Ovary (tissue), 7 donors: ENCODE measurements at regions not wholly inside any gene's neighbourhood (a gene's known extent, or its start where the extent isn't known, plus 50 kb on each side); places are given as distances from the start of the nearest gene placed in this dataset.

Experiments used
- DNase-seq, 5 donors: peaks; one replicate each; pipeline ENCODE4 v3.0.0-alpha.2; 2019 to 2020
- H3K27ac ChIP-seq, 2 donors: fragments of 200-600 bp; one replicate each; pipeline versions ENCODE4 v1.5.1 to v1.8.0; 2019 to 2022
- H3K27me3 ChIP-seq: fragments of 200-600 bp; one replicate; pipeline ENCODE4 v1.8.0; 2022
- H3K36me3 ChIP-seq: fragments of 200-600 bp; sonication (generic); one replicate; pipeline ENCODE4 v1.5.1; 2019
- H3K4me1 ChIP-seq: one replicate; pipeline ENCODE4 v1.8.1; 2013; ENCODE audit warnings: mild to moderate bottlenecking, moderate library complexity; ENCODE audit not compliant: insufficient read depth
- H3K4me3 ChIP-seq: fragments of 200-600 bp; sonication (generic); one replicate; pipeline ENCODE4 v1.5.1; 2017
- H3K9me3 ChIP-seq, 2 donors: fragments of 200-600 bp in 1 of 2; sonication (generic) in 1 of 2; one replicate each; pipeline versions ENCODE4 v1.5.1 to v1.8.1; 2013 to 2019; ENCODE audit warnings: mild to moderate bottlenecking in 1 of 2, moderate library complexity in 1 of 2
- CTCF ChIP-seq, 3 donors: fragments of 450-650 bp in 2 of 3; fragments of 200-600 bp in 1 of 3; IDR thresholded peaks; one replicate each; pipeline versions ENCODE4 v1.5.1 to v1.8.0; 2016 to 2022; ENCODE audit warnings: antibody characterized with exemption in 3 of 3, mild to moderate bottlenecking in 1 of 3
- EP300 ChIP-seq: sonication (generic); formaldehyde crosslinking; IDR thresholded peaks from one replicate; pipeline ENCODE4 v1.6.1; 2017; ENCODE audit warnings: antibody characterized with exemption
- POLR2A ChIP-seq: fragments of 450-650 bp; IDR thresholded peaks from one replicate; pipeline ENCODE4 v1.6.1; 2017; ENCODE audit warnings: antibody characterized with exemption, mild to moderate bottlenecking, moderate library complexity
- WGBS, 3 donors: extraction: QIAGEN DNeasy Blood & Tissue Kit in 1 of 3; methylation state at CpG; one replicate each; pipeline versions ENCODE4 v1.1.5 to v1.1.7; 2013 to 2017; 5-methylcytosine and 5-hydroxymethylcytosine counted together
- intact Hi-C, 4 donors: fragments of 100-400 bp; cut with DNase I; formaldehyde crosslinking; loops; one replicate each; pipeline versions ENCODE4 v1.11.0 to v1.15.1; 2022 to 2023
- donor health status: DM: no; HTN: no; CAD: no; lungs with moderate emphysema.
- donor health status: DM: no; HTN: no; CAD: no.
- donor health status: Bipolar disorder and iron deficiency.
- donor health status: DM: no; HTN: no; CAD: no.
- donor health status: DM: yes; HTN: yes; CAD: no.

GRCh38 chr16:55046916-55047315 is 116.3 kb downstream of the IRX5 start:
- Histone ChIP-seq H3K9me3 (no peaks in the 10 kb centered on the region), H3K36me3 (no peaks in the 10 kb centered on the region), H3K4me1 (no peaks in the 10 kb centered on the region), H3K27ac (no peak overlapping the region), H3K27me3 (no peaks in the 10 kb centered on the region), H3K4me3 (no peak overlapping the region)
- TF ChIP-seq CTCF (IDR thresholded peaks at IDR 0.05) (no peak), POLR2A (no peak), EP300 (no peak)
- intact Hi-C loops, result no loop called here
- no peak for DNase-seq
- 45 to 47% (median 46%) methylated on average over 4 of the region's 4 CpGs for WGBS, 3 donors

- no peaks in the 10 kb centered on the region for H3K27me3 ChIP-seq
- TF ChIP-seq POLR2A (no peak), EP300 (no peak), CTCF (IDR thresholded peaks at IDR 0.05) (no peak)
- no peaks in the 10 kb centered on the region for H3K9me3 ChIP-seq
- intact Hi-C loops, result no loop called here
- no peak for DNase-seq
- H3K4me1 ChIP-seq, result no peaks in the 10 kb centered on the region
- H3K27ac ChIP-seq, result no peak overlapping the region
- no peaks in the 10 kb centered on the region for H3K36me3 ChIP-seq
- H3K4me3 ChIP-seq, result no peak overlapping the region
- WGBS, 3 donors, result 72 to 84% (median 81%) methylated on average over 4 of the region's 4 CpGs
Observed at GRCh38 chr16:55047331-55047730, 116.7 kb downstream of the IRX5 start.

GRCh38 chr16:55047903-55048497 is 117.3 kb downstream of the IRX5 start:
- TF ChIP-seq CTCF (IDR thresholded peaks at IDR 0.05), result no peak
- no peak for TF ChIP-seq POLR2A
- TF ChIP-seq EP300, result no peak
- H3K27me3 ChIP-seq, result no peaks in the 10 kb centered on the region
- intact Hi-C loops, result no loop called here
- no peaks in the 10 kb centered on the region for H3K4me1 ChIP-seq
- no peak for DNase-seq
- H3K4me3 ChIP-seq, result no peak overlapping the region
- no peaks in the 10 kb centered on the region for H3K9me3 ChIP-seq
- H3K36me3 ChIP-seq, result no peaks in the 10 kb centered on the region
- WGBS, 3 donors, result 80 to 95% (median 87%) methylated on average over 8 of the region's 8 CpGs
- no peak overlapping the region for H3K27ac ChIP-seq

GRCh38 chr16:55048745-55049144 is 118.1 kb downstream of the IRX5 start:
- TF ChIP-seq EP300, result no peak
- no peaks in the 10 kb centered on the region for H3K36me3 ChIP-seq
- no peak overlapping the region for H3K4me3 ChIP-seq
- 76 to 89% (median 80%) methylated on average over 5 of the region's 5 CpGs for WGBS, 3 donors
- DNase-seq, result no peak
- no peaks in the 10 kb centered on the region for H3K9me3 ChIP-seq
- no peaks in the 10 kb centered on the region for H3K27me3 ChIP-seq
- no peaks in the 10 kb centered on the region for H3K4me1 ChIP-seq
- no peak overlapping the region for H3K27ac ChIP-seq
- intact Hi-C loops, result no loop called here

GRCh38 chr16:55051571-55052347 is 121.1 kb downstream of the IRX5 start:
- H3K27ac ChIP-seq, result no peak overlapping the region
- TF ChIP-seq EP300, result no peak
- no peak for TF ChIP-seq CTCF (IDR thresholded peaks at IDR 0.05)
- no peak for TF ChIP-seq POLR2A
- no peaks in the 10 kb centered on the region for H3K9me3 ChIP-seq
- DNase-seq, result no peak
- intact Hi-C loops, result no loop called here
- H3K4me1 ChIP-seq, result no peaks in the 10 kb centered on the region
- H3K4me3 ChIP-seq, result no peak overlapping the region
- WGBS, 3 donors, result 67 to 75% (median 71%) methylated on average over 7 of the region's 7 CpGs
- H3K27me3 ChIP-seq, result no peaks in the 10 kb centered on the region
- H3K36me3 ChIP-seq, result no peaks in the 10 kb centered on the region
